GM23338 (cell line): ENCODE measurements at regions not wholly inside any gene's neighbourhood (a gene's known extent, or its start where the extent isn't known, plus 50 kb on each side); places are given as distances from the start of the nearest gene placed in this dataset.

Experiments
- ATAC-seq: fragments of 200-7000 bp; cut with Tn5 transposase; 3 replicates; pipeline ENCODE4 v1.9.1; 2020
- DNase-seq: peaks from one replicate; pipeline ENCODE4 v3.0.0-alpha.2; 2015; ENCODE audit warnings: low spot score
- H2AFZ ChIP-seq: fragments of 200-600 bp; sonication (generic); 2 replicates; pipeline ENCODE4 v1.8.0; 2016; ENCODE audit warnings: antibody characterized with exemption, mild to moderate bottlenecking, moderate library complexity
- H3F3A ChIP-seq: fragments of 200-600 bp; sonication (generic); replicated peaks from 2 replicates; pipeline ENCODE4 v1.8.0; 2017; ENCODE audit warnings: antibody characterized with exemption, mixed run types, low read depth
- H3K27ac ChIP-seq: fragments of 200-600 bp; sonication (generic); 2 replicates; pipeline ENCODE4 v1.6.1; 2016; ENCODE audit warnings: low read depth
- H3K27me3 ChIP-seq: fragments of 200-600 bp; sonication (generic); 2 replicates; pipeline ENCODE4 v1.8.0; 2016; ENCODE audit warnings: mild to moderate bottlenecking, mixed run types, moderate library complexity; ENCODE audit not compliant: insufficient read depth
- H3K36me3 ChIP-seq: fragments of 200-600 bp; sonication (generic); 2 replicates; pipeline ENCODE4 v1.8.0; 2016; ENCODE audit warnings: mild to moderate bottlenecking; ENCODE audit not compliant: insufficient read depth
- H3K4me1 ChIP-seq: fragments of 200-600 bp; sonication (generic); 2 replicates; pipeline ENCODE4 v1.8.0; 2016; ENCODE audit warnings: mild to moderate bottlenecking, moderate library complexity; ENCODE audit not compliant: insufficient read depth
- H3K4me2 ChIP-seq: fragments of 200-600 bp; sonication (generic); 2 replicates; pipeline ENCODE4 v1.7.1; 2017; ENCODE audit warnings: mixed run types
- H3K4me3 ChIP-seq: fragments of 200-600 bp; sonication (generic); 2 replicates; pipeline ENCODE4 v1.6.1; 2016; ENCODE audit warnings: mixed run types
- H3K79me2 ChIP-seq: fragments of 200-600 bp; sonication (generic); replicated peaks from 2 replicates; pipeline ENCODE4 v1.8.0; 2017; ENCODE audit warnings: mild to moderate bottlenecking; ENCODE audit not compliant: insufficient read depth
- H3K9me2 ChIP-seq: fragments of 200-600 bp; sonication (generic); 2 replicates; pipeline ENCODE4 v1.8.0; 2017; ENCODE audit not compliant: insufficient read depth
- H4K20me1 ChIP-seq: fragments of 200-600 bp; sonication (generic); replicated peaks from 2 replicates; pipeline ENCODE4 v1.8.0; 2017; ENCODE audit warnings: mild to moderate bottlenecking; ENCODE audit not compliant: insufficient read depth
- H3K27ac Mint-ChIP-seq: 2 replicates; pipeline ENCODE4 v1.8.0; 2020; ENCODE audit warnings: inconsistent platforms, mild to moderate bottlenecking, moderate library complexity, mixed read lengths
- H3K27me3 Mint-ChIP-seq: 3 replicates; pipeline ENCODE4 v1.8.0; 2022; ENCODE audit warnings: low read depth, mild to moderate bottlenecking, moderate library complexity, mixed read lengths, inconsistent platforms; ENCODE audit not compliant: insufficient read depth, poor library complexity
- H3K36me3 Mint-ChIP-seq: 3 replicates; pipeline ENCODE4 v1.8.0; 2021; ENCODE audit warnings: low read depth, mild to moderate bottlenecking, inconsistent platforms, moderate library complexity, mixed read lengths
- H3K4me1 Mint-ChIP-seq: 3 replicates; pipeline ENCODE4 v1.8.0; 2020; ENCODE audit warnings: mild to moderate bottlenecking, inconsistent platforms, mixed read lengths
- H3K4me3 Mint-ChIP-seq: 3 replicates; pipeline ENCODE4 v1.8.0; 2021; ENCODE audit warnings: moderate library complexity, mild to moderate bottlenecking, inconsistent platforms, mixed read lengths
- H3K9me3 Mint-ChIP-seq: 3 replicates; pipeline ENCODE4 v1.8.0; 2020; ENCODE audit warnings: moderate library complexity, mild to moderate bottlenecking, inconsistent platforms, mixed read lengths
- EZH2 ChIP-seq: fragments of 200-600 bp; sonication (generic); IDR thresholded peaks from one replicate; pipeline ENCODE4 v1.8.0; 2017; ENCODE audit warnings: antibody characterized with exemption, mild to moderate bottlenecking, low read depth; ENCODE audit not compliant: unreplicated experiment
- EZH2phosphoT487 ChIP-seq: fragments of 200-600 bp; sonication (generic); IDR thresholded peaks from one replicate; pipeline ENCODE4 v1.8.1; 2018; ENCODE audit warnings: antibody characterized with exemption; ENCODE audit not compliant: unreplicated experiment
- JUNB ChIP-seq: IDR thresholded peaks from one replicate; pipeline ENCODE4 v1.6.1; 2016; ENCODE audit warnings: antibody characterized with exemption; ENCODE audit not compliant: unreplicated experiment
- NANOG ChIP-seq: IDR thresholded peaks from 2 replicates; pipeline ENCODE4 v1.6.1; 2016; ENCODE audit warnings: antibody characterized with exemption, borderline replicate concordance
- POLR2AphosphoS5 ChIP-seq: IDR thresholded peaks from 2 replicates; pipeline ENCODE4 v1.6.1; 2016; ENCODE audit warnings: antibody characterized with exemption, low read depth
- REST ChIP-seq: IDR thresholded peaks from one replicate; pipeline ENCODE4 v1.6.1; 2018; ENCODE audit warnings: antibody characterized with exemption; ENCODE audit not compliant: unreplicated experiment
- ZNF114 ChIP-seq: fragments of 250-450 bp; sonication (Bioruptor Pico); IDR thresholded peaks from 2 replicates; pipeline ENCODE4 v1.5.0; 2020; ENCODE audit warnings: mild to moderate bottlenecking, moderate library complexity
- ZNF331 ChIP-seq: fragments of 250-450 bp; sonication (Bioruptor Pico); IDR thresholded peaks from 2 replicates; pipeline ENCODE4 v1.5.0; 2020; ENCODE audit warnings: low read depth, mild to moderate bottlenecking, moderate library complexity
- TF ChIP-seq, protein P1 (sequence below): fragments of 250-450 bp; sonication (Bioruptor Pico); IDR thresholded peaks from 2 replicates; pipeline ENCODE4 v1.5.0; 2020; ENCODE audit warnings: mild to moderate bottlenecking, moderate library complexity
- TF ChIP-seq, protein P2 (sequence below): IDR thresholded peaks from 2 replicates; pipeline ENCODE4 v1.6.1; 2016; ENCODE audit warnings: antibody characterized with exemption

DNA sequence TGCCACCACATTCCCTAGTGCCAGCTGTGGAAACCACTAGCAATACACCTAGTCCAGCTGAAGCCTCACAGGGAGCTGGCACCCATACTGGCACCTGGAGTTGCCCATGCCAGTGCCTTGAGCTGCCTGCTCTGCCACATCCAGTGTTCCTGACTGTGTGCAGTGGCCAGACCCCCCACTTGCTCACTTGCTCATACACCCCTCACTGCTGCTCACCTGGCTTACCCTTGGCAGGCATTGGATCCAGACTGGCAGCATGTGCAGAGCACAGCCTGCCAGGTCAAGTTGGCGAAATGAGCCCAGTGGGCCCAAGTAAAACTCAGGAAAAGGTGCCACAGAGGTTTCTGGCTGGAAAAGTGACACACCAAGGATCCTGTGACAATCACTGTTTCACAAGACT is 1618.6 kb upstream of the PRMT6 start (continued):
- TF ChIP-seq REST, result no peak
- TF ChIP-seq EZH2, result no peak

DNA sequence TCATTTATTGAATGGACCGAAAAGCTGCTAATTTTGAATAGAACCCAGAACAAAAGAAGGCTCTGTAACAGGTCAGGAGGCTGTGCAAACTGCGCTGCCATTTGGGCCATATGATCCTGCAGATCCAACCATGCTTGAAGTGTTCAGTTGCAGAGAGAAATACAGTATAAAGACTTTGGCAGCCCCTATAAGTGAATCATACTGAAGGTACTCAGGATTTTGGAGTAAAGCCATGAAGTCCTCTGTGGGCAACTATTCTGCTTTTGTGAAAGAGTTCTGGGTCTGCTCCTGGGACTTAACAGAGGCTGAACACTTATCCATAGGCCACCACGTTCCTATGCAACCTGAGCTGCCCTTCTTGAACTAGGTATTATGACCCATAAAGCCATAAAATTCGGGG is 1613.6 kb upstream of the PRMT6 start:
- Mint-ChIP-seq H3K4me1 (no peaks in the 10 kb centered on the region), H3K27me3 (no peaks in the 10 kb centered on the region), H3K4me3 (no peak overlapping the region), H3K36me3 (0 out of 3 replicates have a peak, but pooled peaks cover 5% of the 10 kb centered on the region), H3K9me3 (peaks cover 3% of the 10 kb centered on the region; the same call in 2 of the 3 replicates), H3K27ac (no peak overlapping the region)
- Histone ChIP-seq H3K79me2 (no peaks in the 10 kb centered on the region), H3F3A (no peaks in the 10 kb centered on the region), H3K4me1 (no peaks in the 10 kb centered on the region), H3K9me2 (peaks cover 4% of the 10 kb centered on the region; the same call in 1 of the 2 replicates), H3K4me3 (no peak overlapping the region), H2AFZ (no peak overlapping the region), H3K27me3 (no peaks in the 10 kb centered on the region), H3K4me2 (no peak overlapping the region), H3K27ac (no peak overlapping the region), H3K36me3 (no peaks in the 10 kb centered on the region), H4K20me1 (no peaks in the 10 kb centered on the region)
- ATAC-seq (no peak), DNase-seq (no peak)
- TF ChIP-seq POLR2AphosphoS5 (no peak), ZNF331 (CRISPR knock-in tag) (no peak), JUNB (no peak), ZNF114 (CRISPR knock-in tag) (no peak), NANOG (no peak), EZH2 (no peak)

GRCh38 chr1:105459759-105460158 is 1596.7 kb upstream of the PRMT6 start:
- no peaks in the 10 kb centered on the region for H3K79me2 ChIP-seq
- ATAC-seq, result no peak
- TF ChIP-seq, protein P1, sequence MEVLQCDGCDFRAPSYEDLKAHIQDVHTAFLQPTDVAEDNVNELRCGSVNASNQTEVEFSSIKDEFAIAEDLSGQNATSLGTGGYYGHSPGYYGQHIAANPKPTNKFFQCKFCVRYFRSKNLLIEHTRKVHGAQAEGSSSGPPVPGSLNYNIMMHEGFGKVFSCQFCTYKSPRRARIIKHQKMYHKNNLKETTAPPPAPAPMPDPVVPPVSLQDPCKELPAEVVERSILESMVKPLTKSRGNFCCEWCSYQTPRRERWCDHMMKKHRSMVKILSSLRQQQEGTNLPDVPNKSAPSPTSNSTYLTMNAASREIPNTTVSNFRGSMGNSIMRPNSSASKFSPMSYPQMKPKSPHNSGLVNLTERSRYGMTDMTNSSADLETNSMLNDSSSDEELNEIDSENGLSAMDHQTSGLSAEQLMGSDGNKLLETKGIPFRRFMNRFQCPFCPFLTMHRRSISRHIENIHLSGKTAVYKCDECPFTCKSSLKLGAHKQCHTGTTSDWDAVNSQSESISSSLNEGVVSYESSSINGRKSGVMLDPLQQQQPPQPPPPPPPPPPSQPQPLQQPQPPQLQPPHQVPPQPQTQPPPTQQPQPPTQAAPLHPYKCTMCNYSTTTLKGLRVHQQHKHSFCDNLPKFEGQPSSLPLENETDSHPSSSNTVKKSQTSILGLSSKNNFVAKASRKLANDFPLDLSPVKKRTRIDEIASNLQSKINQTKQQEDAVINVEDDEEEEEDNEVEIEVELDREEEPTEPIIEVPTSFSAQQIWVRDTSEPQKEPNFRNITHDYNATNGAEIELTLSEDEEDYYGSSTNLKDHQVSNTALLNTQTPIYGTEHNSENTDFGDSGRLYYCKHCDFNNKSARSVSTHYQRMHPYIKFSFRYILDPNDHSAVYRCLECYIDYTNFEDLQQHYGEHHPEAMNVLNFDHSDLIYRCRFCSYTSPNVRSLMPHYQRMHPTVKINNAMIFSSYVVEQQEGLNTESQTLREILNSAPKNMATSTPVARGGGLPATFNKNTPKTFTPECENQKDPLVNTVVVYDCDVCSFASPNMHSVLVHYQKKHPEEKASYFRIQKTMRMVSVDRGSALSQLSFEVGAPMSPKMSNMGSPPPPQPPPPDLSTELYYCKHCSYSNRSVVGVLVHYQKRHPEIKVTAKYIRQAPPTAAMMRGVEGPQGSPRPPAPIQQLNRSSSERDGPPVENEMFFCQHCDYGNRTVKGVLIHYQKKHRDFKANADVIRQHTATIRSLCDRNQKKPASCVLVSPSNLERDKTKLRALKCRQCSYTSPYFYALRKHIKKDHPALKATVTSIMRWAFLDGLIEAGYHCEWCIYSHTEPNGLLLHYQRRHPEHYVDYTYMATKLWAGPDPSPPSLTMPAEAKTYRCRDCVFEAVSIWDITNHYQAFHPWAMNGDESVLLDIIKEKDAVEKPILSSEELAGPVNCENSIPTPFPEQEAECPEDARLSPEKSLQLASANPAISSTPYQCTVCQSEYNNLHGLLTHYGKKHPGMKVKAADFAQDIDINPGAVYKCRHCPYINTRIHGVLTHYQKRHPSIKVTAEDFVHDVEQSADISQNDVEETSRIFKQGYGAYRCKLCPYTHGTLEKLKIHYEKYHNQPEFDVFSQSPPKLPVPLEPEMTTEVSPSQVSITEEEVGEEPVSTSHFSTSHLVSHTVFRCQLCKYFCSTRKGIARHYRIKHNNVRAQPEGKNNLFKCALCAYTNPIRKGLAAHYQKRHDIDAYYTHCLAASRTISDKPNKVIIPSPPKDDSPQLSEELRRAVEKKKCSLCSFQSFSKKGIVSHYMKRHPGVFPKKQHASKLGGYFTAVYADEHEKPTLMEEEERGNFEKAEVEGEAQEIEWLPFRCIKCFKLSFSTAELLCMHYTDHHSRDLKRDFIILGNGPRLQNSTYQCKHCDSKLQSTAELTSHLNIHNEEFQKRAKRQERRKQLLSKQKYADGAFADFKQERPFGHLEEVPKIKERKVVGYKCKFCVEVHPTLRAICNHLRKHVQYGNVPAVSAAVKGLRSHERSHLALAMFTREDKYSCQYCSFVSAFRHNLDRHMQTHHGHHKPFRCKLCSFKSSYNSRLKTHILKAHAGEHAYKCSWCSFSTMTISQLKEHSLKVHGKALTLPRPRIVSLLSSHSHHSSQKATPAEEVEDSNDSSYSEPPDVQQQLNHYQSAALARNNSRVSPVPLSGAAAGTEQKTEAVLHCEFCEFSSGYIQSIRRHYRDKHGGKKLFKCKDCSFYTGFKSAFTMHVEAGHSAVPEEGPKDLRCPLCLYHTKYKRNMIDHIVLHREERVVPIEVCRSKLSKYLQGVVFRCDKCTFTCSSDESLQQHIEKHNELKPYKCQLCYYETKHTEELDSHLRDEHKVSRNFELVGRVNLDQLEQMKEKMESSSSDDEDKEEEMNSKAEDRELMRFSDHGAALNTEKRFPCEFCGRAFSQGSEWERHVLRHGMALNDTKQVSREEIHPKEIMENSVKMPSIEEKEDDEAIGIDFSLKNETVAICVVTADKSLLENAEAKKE (CRISPR knock-in tag), result no peak
- no peak for TF ChIP-seq EZH2
- TF ChIP-seq, protein P2, sequence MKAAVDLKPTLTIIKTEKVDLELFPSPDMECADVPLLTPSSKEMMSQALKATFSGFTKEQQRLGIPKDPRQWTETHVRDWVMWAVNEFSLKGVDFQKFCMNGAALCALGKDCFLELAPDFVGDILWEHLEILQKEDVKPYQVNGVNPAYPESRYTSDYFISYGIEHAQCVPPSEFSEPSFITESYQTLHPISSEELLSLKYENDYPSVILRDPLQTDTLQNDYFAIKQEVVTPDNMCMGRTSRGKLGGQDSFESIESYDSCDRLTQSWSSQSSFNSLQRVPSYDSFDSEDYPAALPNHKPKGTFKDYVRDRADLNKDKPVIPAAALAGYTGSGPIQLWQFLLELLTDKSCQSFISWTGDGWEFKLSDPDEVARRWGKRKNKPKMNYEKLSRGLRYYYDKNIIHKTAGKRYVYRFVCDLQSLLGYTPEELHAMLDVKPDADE, result no peak
- TF ChIP-seq ZNF331 (CRISPR knock-in tag), result no peak
- TF ChIP-seq EZH2phosphoT487, result no peak
- no peak for TF ChIP-seq NANOG

More at GRCh38 chr1:105459759-105460158, 1596.7 kb upstream of the PRMT6 start:
- no peak overlapping the region for H3K4me2 ChIP-seq
- H3K27me3 ChIP-seq, result no peaks in the 10 kb centered on the region
- Mint-ChIP-seq H3K9me3 (no peaks in the 10 kb centered on the region), H3K36me3 (no peaks in the 10 kb centered on the region), H3K27me3 (no peaks in the 10 kb centered on the region), H3K4me3 (no peak overlapping the region), H3K27ac (no peak overlapping the region), H3K4me1 (peaks cover 7% of the 10 kb centered on the region)
- no peaks in the 10 kb centered on the region for H3K36me3 ChIP-seq
- no peak for DNase-seq
- peaks cover 7% of the 10 kb centered on the region; the same call in 1 of the 2 replicates for H3K4me1 ChIP-seq
- no peak overlapping the region for H3K27ac ChIP-seq
- H3K4me3 ChIP-seq, result no peak overlapping the region
- H2AFZ ChIP-seq, result 0 out of 2 replicates have a peak overlapping the region, but pooled peaks have one; percentile 45
- no peaks in the 10 kb centered on the region for H3F3A ChIP-seq
- H3K9me2 ChIP-seq, result no peaks in the 10 kb centered on the region
- no peaks in the 10 kb centered on the region for H4K20me1 ChIP-seq
